Body of pancreas (tissue), 4 donors: ENCODE measurements at regions not wholly inside any gene's neighbourhood (a gene's known extent, or its start where the extent isn't known, plus 50 kb on each side); places are given as distances from the start of the nearest gene placed in this dataset.

ENCODE experiments used
- CTCF ChIP-seq, 7 experiments: fragments of 450-650 bp in 4 of 7; fragments of 200-600 bp in 3 of 7; sonication (generic) in 3 of 7; IDR thresholded peaks; one replicate each; pipeline ENCODE4 v1.5.1; 2016 to 2019; ENCODE audit warnings: antibody characterized with exemption in 7 of 7
- POLR2A ChIP-seq, 3 donors: fragments of 450-650 bp; IDR thresholded peaks; one replicate each; pipeline ENCODE4 v1.6.1; 2016; ENCODE audit warnings: antibody characterized with exemption in 3 of 3, mild to moderate bottlenecking in 2 of 3

- TF ChIP-seq CTCF (IDR thresholded peaks at IDR 0.05) = no peak
- TF ChIP-seq POLR2A (IDR thresholded peaks at IDR 0.05) = no peak
These were observed 547.7 kb downstream of the EFNA5 start for GRCh38 chr5:107123014-107123413.
